Duodenal mucosa (tissue), 2 donors: ENCODE measurements at regions not wholly inside any gene's neighbourhood (a gene's known extent, or its start where the extent isn't known, plus 50 kb on each side); places are given as distances from the start of the nearest gene placed in this dataset.

Experiments used
- H3K27ac ChIP-seq: one replicate; pipeline ENCODE4 v1.7.0; 2013; ENCODE audit warnings: low read depth, low read length
- H3K27me3 ChIP-seq, 2 donors: one replicate each; pipeline ENCODE4 v1.7.0; 2013; ENCODE audit warnings: low read length in 2 of 2, control low read depth in 1 of 2; ENCODE audit not compliant: insufficient read depth in 2 of 2, control insufficient read depth in 1 of 2
- H3K36me3 ChIP-seq, 2 donors: one replicate each; pipeline ENCODE4 v1.7.0; 2013; ENCODE audit warnings: low read length in 2 of 2, control low read depth in 1 of 2; ENCODE audit not compliant: insufficient read depth in 2 of 2, control insufficient read depth in 1 of 2
- H3K4me1 ChIP-seq, 2 donors: one replicate each; pipeline ENCODE4 v1.7.0; 2013; ENCODE audit warnings: low read length in 2 of 2, control low read depth in 1 of 2; ENCODE audit not compliant: insufficient read depth in 2 of 2, control insufficient read depth in 1 of 2
- H3K4me3 ChIP-seq, 2 donors: one replicate each; pipeline ENCODE4 v1.7.0; 2013; ENCODE audit warnings: low read length in 2 of 2, low read depth in 1 of 2
- H3K9ac ChIP-seq, 2 donors: one replicate each; pipeline ENCODE4 v1.7.0; 2013; ENCODE audit warnings: low read length in 2 of 2, low read depth in 1 of 2
- H3K9me3 ChIP-seq, 2 donors: one replicate each; pipeline ENCODE4 v1.7.0; 2013; ENCODE audit warnings: low read length in 2 of 2, control low read depth in 1 of 2; ENCODE audit not compliant: control insufficient read depth in 1 of 2

- Histone ChIP-seq H3K9ac (no peak overlapping the region), H3K4me1 (no peaks in the 10 kb centered on the region), H3K4me3 (no peak overlapping the region), H3K9me3 (peaks cover 0 to 4% of the 10 kb centered on the region in 2 donors), H3K27ac (no peak overlapping the region), H3K36me3 (no peaks in the 10 kb centered on the region), H3K27me3 (no peaks in the 10 kb centered on the region)
Measured at GRCh38 chr2:217178341-217178740, 318.5 kb upstream of the TNP1 start.

- H3K9me3 ChIP-seq: peaks cover 0 to 4% of the 10 kb centered on the region in 2 donors
- no peaks in the 10 kb centered on the region for H3K4me1 ChIP-seq
- H3K36me3 ChIP-seq: no peaks in the 10 kb centered on the region
Measured at GRCh38 chr2:217177720-217178119, 317.9 kb upstream of the TNP1 start.

GRCh38 chr2:217171874-217172273 lies 312.0 kb upstream of the TNP1 start:
- Histone ChIP-seq H3K4me1 (no peaks in the 10 kb centered on the region), H3K27me3 (no peaks in the 10 kb centered on the region), H3K9me3 (peaks cover 0 to 4% of the 10 kb centered on the region in 2 donors), H3K9ac (no peak overlapping the region), H3K27ac (no peak overlapping the region), H3K36me3 (no peaks in the 10 kb centered on the region), H3K4me3 (no peak overlapping the region)

More at GRCh38 chr2:217177720-217178119, 317.9 kb upstream of the TNP1 start:
- Histone ChIP-seq H3K27ac (no peak overlapping the region), H3K9ac (no peak overlapping the region), H3K27me3 (no peaks in the 10 kb centered on the region), H3K4me3 (no peak overlapping the region)

DNA sequence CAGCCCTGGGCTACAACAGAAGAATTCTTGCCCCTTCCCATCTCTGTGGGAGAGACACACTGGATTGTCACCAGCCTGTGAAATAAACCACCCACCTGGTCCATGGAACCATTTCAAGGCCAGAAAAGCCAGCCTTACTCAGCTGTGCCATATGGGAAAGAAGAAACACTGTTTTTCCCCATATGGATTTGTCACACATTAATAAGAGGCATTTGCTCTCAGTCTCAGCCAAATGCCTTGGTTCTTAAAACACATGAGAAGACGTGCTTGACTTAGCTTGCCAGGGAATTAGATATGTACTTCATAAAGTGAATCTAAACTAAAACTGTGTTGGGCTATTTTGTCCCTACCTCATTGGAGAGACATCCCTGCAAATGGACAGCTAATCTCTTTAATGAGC lies 308.6 kb upstream of the TNP1 start:
- no peak overlapping the region for H3K27ac ChIP-seq
- H3K9me3 ChIP-seq: no peaks in the 10 kb centered on the region
- no peak overlapping the region for H3K9ac ChIP-seq
- H3K36me3 ChIP-seq: no peaks in the 10 kb centered on the region
- H3K4me1 ChIP-seq: no peaks in the 10 kb centered on the region
- H3K4me3 ChIP-seq: no peak overlapping the region
- H3K27me3 ChIP-seq: no peaks in the 10 kb centered on the region

GRCh38 chr2:217167531-217167930 lies 307.7 kb upstream of the TNP1 start:
- Histone ChIP-seq H3K27me3 (no peaks in the 10 kb centered on the region), H3K9me3 (no peaks in the 10 kb centered on the region), H3K4me3 (no peak overlapping the region), H3K36me3 (no peaks in the 10 kb centered on the region), H3K27ac (no peak overlapping the region), H3K4me1 (no peaks in the 10 kb centered on the region), H3K9ac (no peak overlapping the region)

DNA sequence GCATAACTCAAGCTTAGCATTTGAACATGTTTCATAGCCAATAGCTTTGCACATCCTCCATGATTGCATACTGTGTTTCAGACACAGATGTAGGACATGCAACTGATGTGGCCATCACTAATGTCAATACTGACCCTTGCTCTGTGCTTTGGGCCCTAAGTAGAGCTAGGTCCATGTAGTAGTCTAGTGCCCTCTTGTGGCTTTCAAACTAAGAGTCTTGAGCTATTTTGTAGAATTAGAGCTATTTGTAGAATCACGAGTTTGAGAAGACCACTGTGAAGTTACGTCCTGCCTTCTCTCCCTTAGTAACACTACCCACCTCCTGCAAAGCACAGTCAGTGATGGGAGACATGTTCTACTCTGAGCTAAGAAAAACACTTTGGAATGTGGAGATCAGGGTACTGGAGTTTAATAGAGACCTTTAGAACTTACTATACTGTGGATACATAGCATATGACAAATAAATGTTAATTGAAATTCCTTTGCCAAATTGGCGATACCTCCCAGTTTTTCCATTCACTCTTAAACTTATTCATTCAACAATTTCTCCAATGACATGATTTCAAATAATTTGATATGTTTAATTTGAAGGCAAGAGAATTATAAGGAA lies 306.5 kb upstream of the TNP1 start:
- Histone ChIP-seq H3K36me3 (no peaks in the 10 kb centered on the region), H3K27me3 (no peaks in the 10 kb centered on the region), H3K4me3 (no peak overlapping the region)

DNA sequence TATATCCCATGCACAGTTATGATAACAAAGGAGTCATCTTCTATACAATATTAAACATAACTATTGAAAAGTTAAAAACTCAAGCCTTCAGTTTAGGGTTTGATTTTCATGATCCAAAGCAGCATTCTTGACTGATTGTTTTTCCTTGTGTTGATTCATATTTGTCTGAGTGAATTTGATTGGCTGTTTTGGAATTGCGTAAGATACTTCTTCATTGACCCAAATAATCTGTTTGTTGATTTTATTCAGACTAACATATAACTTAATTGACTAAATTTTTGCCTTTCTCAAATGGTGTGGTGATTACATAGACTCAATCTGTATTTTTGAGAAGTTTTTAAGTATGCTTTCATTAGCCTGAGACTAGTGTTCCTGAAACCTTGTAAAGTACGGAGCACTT lies 305.7 kb upstream of the TNP1 start:
- H3K4me1 ChIP-seq: no peaks in the 10 kb centered on the region
- H3K9me3 ChIP-seq: no peaks in the 10 kb centered on the region
- no peak overlapping the region for H3K27ac ChIP-seq
- no peaks in the 10 kb centered on the region for H3K36me3 ChIP-seq
- H3K27me3 ChIP-seq: no peaks in the 10 kb centered on the region
- no peak overlapping the region for H3K9ac ChIP-seq
- H3K4me3 ChIP-seq: no peak overlapping the region

More for the DNA sequence above, 306.5 kb upstream of the TNP1 start:
- Histone ChIP-seq H3K9ac (no peak overlapping the region), H3K4me1 (no peaks in the 10 kb centered on the region), H3K9me3 (no peaks in the 10 kb centered on the region), H3K27ac (no peak overlapping the region)

GRCh38 chr2:217163987-217164386 lies 304.1 kb upstream of the TNP1 start:
- Histone ChIP-seq H3K9me3 (no peaks in the 10 kb centered on the region), H3K9ac (no peak overlapping the region), H3K27ac (no peak overlapping the region), H3K27me3 (no peaks in the 10 kb centered on the region), H3K36me3 (no peaks in the 10 kb centered on the region), H3K4me3 (no peak overlapping the region), H3K4me1 (no peaks in the 10 kb centered on the region)

- H3K4me1 ChIP-seq: no peaks in the 10 kb centered on the region
- H3K4me3 ChIP-seq: no peak overlapping the region
- no peak overlapping the region for H3K9ac ChIP-seq
- H3K9me3 ChIP-seq: no peaks in the 10 kb centered on the region
- H3K36me3 ChIP-seq: no peaks in the 10 kb centered on the region
- H3K27me3 ChIP-seq: no peaks in the 10 kb centered on the region
- no peak overlapping the region for H3K27ac ChIP-seq
Measured at GRCh38 chr2:217162533-217162932, 302.7 kb upstream of the TNP1 start.

GRCh38 chr2:217160978-217161973 lies 301.4 kb upstream of the TNP1 start:
- no peaks in the 10 kb centered on the region for H3K4me1 ChIP-seq
- no peaks in the 10 kb centered on the region for H3K27me3 ChIP-seq
- H3K9ac ChIP-seq: no peak overlapping the region
- H3K27ac ChIP-seq: no peak overlapping the region
- no peaks in the 10 kb centered on the region for H3K36me3 ChIP-seq
- H3K4me3 ChIP-seq: no peak overlapping the region
- H3K9me3 ChIP-seq: no peaks in the 10 kb centered on the region
